Thoracic aorta (tissue), 2 donors: ENCODE measurements at regions not wholly inside any gene's neighbourhood (a gene's known extent, or its start where the extent isn't known, plus 50 kb on each side); places are given as distances from the start of the nearest gene placed in this dataset.

Source experiments
- ATAC-seq: fragments of 150-250 bp; one replicate; pipeline ENCODE4 v1.8.0; 2017; ENCODE audit warnings: low read depth; ENCODE audit not compliant: insufficient number of reproducible peaks, low FRiP score
- DNase-seq: peaks from one replicate; pipeline ENCODE4 v3.0.0-alpha.2; 2020; ENCODE audit warnings: low spot score
- H3K27ac ChIP-seq, 2 donors: fragments of 200-600 bp; sonication (generic); 1 replicate in 1 of 2; 2 replicates in 1 of 2; pipeline ENCODE4 v1.5.1; 2016; ENCODE audit warnings: mild to moderate bottlenecking in 2 of 2, moderate library complexity in 2 of 2
- H3K27me3 ChIP-seq: fragments of 200-600 bp; sonication (generic); replicated peaks from 2 replicates; pipeline ENCODE4 v1.6.0; 2016; ENCODE audit warnings: mild to moderate bottlenecking; ENCODE audit not compliant: insufficient read depth
- H3K36me3 ChIP-seq: fragments of 200-600 bp; sonication (generic); one replicate; pipeline ENCODE4 v1.5.1; 2016
- H3K4me1 ChIP-seq, 2 donors: fragments of 200-600 bp; sonication (generic); 1 replicate in 1 of 2; 2 replicates in 1 of 2; pipeline versions ENCODE4 v1.5.1 to v1.6.0; 2016; ENCODE audit warnings: low read depth in 2 of 2, mild to moderate bottlenecking in 1 of 2; ENCODE audit not compliant: control insufficient read depth in 1 of 2
- H3K4me3 ChIP-seq: fragments of 200-600 bp; sonication (generic); 2 replicates; pipeline ENCODE4 v1.5.1; 2016; ENCODE audit warnings: mild to moderate bottlenecking
- H3K9me3 ChIP-seq: fragments of 200-600 bp; sonication (generic); 2 replicates; pipeline ENCODE4 v1.5.1; 2016
- TF ChIP-seq, protein P1 (sequence below): fragments of 200-600 bp; sonication (generic); IDR thresholded peaks from one replicate; pipeline ENCODE4 v1.5.1; 2019; ENCODE audit warnings: antibody characterized with exemption

DNA sequence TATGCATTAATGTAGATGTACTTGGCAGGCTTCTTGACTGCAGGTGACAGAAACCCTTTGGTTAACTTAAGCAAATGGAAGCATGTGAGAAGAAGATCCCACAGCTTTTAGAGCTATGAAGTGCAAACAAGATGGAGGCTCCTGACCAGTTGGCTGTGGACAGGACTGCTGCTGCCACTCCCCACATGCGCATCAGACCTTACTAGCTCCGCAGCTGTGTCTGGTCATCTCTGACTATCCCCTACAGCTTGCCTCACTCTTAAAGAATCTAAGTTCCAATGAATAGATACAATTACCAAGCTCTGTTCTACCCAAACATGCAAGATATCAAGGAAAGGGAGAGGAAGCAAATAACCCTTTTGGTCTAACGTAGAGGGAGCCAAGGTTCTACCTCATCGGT, 587.6 kb downstream of the DSC3 start:
- ATAC-seq (no peak), DNase-seq (no peak)
- Histone ChIP-seq H3K27me3 (no peaks in the 10 kb centered on the region), H3K27ac (no peak overlapping the region), H3K4me1 (no peaks in the 10 kb centered on the region), H3K4me3 (no peak overlapping the region), H3K36me3 (no peaks in the 10 kb centered on the region), H3K9me3 (no peaks in the 10 kb centered on the region)
- TF ChIP-seq, protein P1, sequence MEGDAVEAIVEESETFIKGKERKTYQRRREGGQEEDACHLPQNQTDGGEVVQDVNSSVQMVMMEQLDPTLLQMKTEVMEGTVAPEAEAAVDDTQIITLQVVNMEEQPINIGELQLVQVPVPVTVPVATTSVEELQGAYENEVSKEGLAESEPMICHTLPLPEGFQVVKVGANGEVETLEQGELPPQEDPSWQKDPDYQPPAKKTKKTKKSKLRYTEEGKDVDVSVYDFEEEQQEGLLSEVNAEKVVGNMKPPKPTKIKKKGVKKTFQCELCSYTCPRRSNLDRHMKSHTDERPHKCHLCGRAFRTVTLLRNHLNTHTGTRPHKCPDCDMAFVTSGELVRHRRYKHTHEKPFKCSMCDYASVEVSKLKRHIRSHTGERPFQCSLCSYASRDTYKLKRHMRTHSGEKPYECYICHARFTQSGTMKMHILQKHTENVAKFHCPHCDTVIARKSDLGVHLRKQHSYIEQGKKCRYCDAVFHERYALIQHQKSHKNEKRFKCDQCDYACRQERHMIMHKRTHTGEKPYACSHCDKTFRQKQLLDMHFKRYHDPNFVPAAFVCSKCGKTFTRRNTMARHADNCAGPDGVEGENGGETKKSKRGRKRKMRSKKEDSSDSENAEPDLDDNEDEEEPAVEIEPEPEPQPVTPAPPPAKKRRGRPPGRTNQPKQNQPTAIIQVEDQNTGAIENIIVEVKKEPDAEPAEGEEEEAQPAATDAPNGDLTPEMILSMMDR = no peak

DNA sequence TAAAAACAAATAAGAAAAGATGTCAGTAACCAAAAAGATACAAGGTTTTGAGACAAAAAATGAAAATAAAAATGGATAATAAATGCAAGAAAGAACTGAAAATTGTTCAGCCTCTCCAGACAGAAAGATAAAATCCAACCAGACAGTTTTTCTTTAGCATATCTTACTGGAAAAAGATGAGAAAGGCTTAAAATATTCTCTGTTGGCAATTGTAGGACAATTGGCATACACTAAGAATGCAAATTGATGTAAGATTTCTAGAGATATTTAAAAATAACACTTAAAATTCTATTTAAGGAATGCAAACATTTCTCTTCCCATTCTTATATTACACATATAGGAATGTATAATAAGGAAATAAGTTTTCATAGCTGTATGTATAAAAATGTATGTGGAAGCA, 590.6 kb downstream of the DSC3 start:
- H3K4me3 ChIP-seq = no peak overlapping the region
- ATAC-seq = no peak
- H3K9me3 ChIP-seq = no peaks in the 10 kb centered on the region
- H3K36me3 ChIP-seq = no peaks in the 10 kb centered on the region
- no peaks in the 10 kb centered on the region for H3K4me1 ChIP-seq
- TF ChIP-seq, protein P1 = no peak
- no peaks in the 10 kb centered on the region for H3K27me3 ChIP-seq
- H3K27ac ChIP-seq = no peak overlapping the region
- no peak for DNase-seq

DNA sequence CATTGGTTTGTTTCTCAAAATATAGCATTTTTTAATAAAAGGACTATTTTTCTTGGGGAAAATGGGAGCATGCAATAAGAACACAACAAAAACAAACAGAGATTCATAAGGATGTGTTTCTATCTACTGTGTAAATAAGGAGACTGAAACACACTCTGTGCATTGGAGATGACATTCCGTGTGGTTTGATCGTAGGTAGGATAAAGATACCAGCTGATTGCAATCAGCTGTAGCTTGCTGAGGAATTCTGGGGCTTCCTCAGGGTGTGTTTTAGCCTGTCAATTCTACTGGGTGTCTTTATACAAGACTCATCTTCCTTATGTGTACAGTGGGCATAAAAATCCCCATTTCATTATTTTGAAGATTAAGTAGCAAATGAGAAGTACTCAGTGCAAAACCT, 591.6 kb downstream of the DSC3 start:
- Histone ChIP-seq H3K4me3 (no peak overlapping the region), H3K9me3 (no peaks in the 10 kb centered on the region), H3K4me1 (no peaks in the 10 kb centered on the region), H3K36me3 (no peaks in the 10 kb centered on the region), H3K27ac (no peak overlapping the region), H3K27me3 (no peaks in the 10 kb centered on the region)
- TF ChIP-seq, protein P1 = no peak
- DNase-seq (no peak), ATAC-seq (no peak)

DNA sequence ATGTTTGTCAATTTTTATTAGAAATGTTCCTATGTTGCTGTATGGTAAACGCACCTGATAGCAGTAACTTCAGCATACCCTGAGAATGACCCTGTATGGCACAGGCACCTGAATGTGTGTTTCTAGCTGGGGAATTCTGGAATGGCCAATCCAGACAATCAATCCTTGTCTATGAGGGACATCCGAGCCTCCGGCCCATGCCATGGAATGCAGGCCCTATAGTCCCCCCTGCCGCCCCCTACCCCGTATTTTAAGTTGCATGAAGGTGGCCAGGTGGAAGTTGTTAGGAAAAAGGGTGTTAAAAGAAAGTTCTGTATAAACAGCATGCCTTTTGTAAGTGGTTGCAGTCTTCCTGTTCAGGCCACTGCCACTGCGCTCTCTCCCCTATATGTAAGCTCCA, 595.9 kb downstream of the DSC3 start:
- Histone ChIP-seq H3K36me3 (no peaks in the 10 kb centered on the region), H3K4me1 (no peaks in the 10 kb centered on the region), H3K9me3 (no peaks in the 10 kb centered on the region), H3K27ac (no peak overlapping the region), H3K27me3 (no peaks in the 10 kb centered on the region), H3K4me3 (no peak overlapping the region)
- DNase-seq (no peak), ATAC-seq (no peak)
- TF ChIP-seq, protein P1 = no peak

DNA sequence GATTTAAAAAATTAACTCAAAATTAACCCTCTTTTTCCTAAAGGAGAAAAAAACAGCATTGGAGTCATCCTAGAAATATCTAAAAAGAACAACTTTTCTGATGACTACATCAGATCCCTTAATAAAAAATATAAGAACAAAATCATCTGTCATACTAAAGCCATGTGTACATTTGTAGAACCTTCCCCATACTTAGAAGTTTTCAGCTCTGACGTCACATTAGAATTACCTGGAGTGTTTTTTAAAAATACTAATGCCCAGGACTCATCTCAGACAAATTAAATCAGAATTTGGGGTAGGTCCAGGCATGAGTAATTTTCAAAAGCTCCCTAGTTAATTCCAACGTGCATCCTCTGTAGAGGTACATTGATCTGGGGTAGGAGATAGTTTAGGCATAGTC, 598.0 kb downstream of the DSC3 start:
- H3K27me3 ChIP-seq = no peaks in the 10 kb centered on the region
- H3K27ac ChIP-seq = no peak overlapping the region
- H3K9me3 ChIP-seq = no peaks in the 10 kb centered on the region
- no peak for DNase-seq
- H3K4me1 ChIP-seq = no peaks in the 10 kb centered on the region
- H3K36me3 ChIP-seq = no peaks in the 10 kb centered on the region
- no peak overlapping the region for H3K4me3 ChIP-seq
- ATAC-seq = no peak
- TF ChIP-seq, protein P1 = no peak
